ENCODE measurements at regions not wholly inside any gene's neighbourhood (a gene's known extent, or its start where the extent isn't known, plus 50 kb on each side); places are given as distances from the start of the nearest gene placed in this dataset.

DNA sequence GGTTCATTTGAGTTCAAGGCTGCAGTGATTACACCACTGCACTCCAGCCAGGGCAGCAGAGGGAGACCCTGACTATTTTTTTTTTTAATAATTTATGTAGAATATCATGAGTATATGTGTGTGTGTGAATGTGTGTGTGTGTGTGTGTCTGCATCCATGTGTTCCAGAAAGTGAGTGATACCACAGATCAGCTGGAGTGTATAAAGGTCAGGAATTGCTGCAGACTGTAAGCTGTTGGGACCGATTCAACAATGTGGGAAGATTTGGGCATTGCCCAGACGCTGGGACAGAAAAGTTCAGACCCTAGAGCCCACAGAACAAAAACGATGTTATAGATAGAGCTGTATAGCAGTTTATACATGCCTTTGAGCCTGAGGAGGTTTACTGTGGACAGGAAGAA, 435.6 kb downstream of the CCSER2 start:
- TF ChIP-seq, protein P1, sequence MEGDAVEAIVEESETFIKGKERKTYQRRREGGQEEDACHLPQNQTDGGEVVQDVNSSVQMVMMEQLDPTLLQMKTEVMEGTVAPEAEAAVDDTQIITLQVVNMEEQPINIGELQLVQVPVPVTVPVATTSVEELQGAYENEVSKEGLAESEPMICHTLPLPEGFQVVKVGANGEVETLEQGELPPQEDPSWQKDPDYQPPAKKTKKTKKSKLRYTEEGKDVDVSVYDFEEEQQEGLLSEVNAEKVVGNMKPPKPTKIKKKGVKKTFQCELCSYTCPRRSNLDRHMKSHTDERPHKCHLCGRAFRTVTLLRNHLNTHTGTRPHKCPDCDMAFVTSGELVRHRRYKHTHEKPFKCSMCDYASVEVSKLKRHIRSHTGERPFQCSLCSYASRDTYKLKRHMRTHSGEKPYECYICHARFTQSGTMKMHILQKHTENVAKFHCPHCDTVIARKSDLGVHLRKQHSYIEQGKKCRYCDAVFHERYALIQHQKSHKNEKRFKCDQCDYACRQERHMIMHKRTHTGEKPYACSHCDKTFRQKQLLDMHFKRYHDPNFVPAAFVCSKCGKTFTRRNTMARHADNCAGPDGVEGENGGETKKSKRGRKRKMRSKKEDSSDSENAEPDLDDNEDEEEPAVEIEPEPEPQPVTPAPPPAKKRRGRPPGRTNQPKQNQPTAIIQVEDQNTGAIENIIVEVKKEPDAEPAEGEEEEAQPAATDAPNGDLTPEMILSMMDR (IDR thresholded peaks at IDR 0.05), result no peak
- TF ChIP-seq EP300 (IDR thresholded peaks at IDR 0.05), result no peak
- no peak for TF ChIP-seq POLR2A (IDR thresholded peaks at IDR 0.05)
- no peak for DNase-seq (ENCODE audit: low spot score in 2 of 2)
- Histone ChIP-seq H3K4me1 (no peaks in the 10 kb centered on the region), H3K4me3 (no peak overlapping the region), H3K27me3 (no peaks in the 10 kb centered on the region), H3K27ac (no peak overlapping the region), H3K36me3 (no peaks in the 10 kb centered on the region), H3K9me3 (peaks cover 0 to 23% (median 0%) of the 10 kb centered on the region in 4 donors)
- WGBS, 2 donors, result 44 to 47% methylated on average over 3 of the region's 3 CpGs

DNA sequence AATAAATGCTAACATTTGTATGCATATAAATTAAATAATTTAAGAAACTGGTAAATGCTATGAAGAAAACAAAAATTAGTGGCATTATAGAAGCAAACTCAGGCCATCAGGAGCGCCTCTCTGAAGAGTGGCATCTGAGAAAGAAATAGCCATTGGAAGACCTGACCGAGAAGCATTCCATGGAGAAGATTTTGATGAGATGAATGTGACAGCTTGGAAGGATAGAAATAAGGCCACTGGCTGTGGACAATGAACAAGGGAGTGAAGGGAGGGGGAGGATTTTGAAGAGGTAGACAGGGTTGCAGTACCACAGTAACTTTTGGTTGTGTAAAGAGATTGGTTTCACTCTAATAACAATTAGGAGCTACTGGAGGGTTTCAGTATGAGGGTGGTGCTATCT, 436.7 kb downstream of the CCSER2 start:
- Histone ChIP-seq H3K4me3 (no peak overlapping the region), H3K36me3 (no peaks in the 10 kb centered on the region), H3K27ac (no peak overlapping the region), H3K4me1 (no peaks in the 10 kb centered on the region), H3K27me3 (no peaks in the 10 kb centered on the region), H3K9me3 (peaks cover 0 to 23% (median 0%) of the 10 kb centered on the region in 4 donors)
- no peak for DNase-seq (ENCODE audit: low spot score in 2 of 2)
- WGBS, 2 donors, result 92 to 93% methylated on average over 2 of the region's 2 CpGs
- no peak for TF ChIP-seq POLR2A (IDR thresholded peaks at IDR 0.05)
- TF ChIP-seq EP300 (IDR thresholded peaks at IDR 0.05), result no peak
- TF ChIP-seq, protein P1 (IDR thresholded peaks at IDR 0.05), result no peak

DNA sequence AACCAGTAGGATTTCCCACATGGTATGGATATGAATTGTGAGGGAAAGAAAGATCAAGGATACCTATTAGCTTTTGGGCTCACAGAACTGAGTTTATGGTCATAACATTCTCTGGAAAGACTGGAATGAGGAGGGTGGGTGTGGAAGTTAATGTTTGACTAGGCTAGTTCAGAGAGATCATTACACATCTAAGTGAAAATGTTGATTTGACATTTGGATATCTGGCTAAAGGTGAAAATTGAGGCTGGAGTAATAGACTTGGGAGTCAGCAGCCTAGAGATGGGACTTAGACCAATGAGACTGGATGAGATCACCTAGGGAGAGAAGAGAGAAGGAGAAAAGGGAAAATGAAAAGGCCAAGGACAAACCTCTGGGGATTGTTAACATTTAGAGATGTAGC, 437.3 kb downstream of the CCSER2 start:
- TF ChIP-seq EP300 (IDR thresholded peaks at IDR 0.05) (no peak), POLR2A (IDR thresholded peaks at IDR 0.05) (no peak)
- TF ChIP-seq, protein P1 (IDR thresholded peaks at IDR 0.05), result no peak
- no peaks in the 10 kb centered on the region for H3K4me1 ChIP-seq
- no peak for DNase-seq (ENCODE audit: low spot score in 2 of 2)
- no peaks in the 10 kb centered on the region for H3K27me3 ChIP-seq
- H3K27ac ChIP-seq, result no peak overlapping the region
- H3K4me3 ChIP-seq, result no peak overlapping the region
- no peaks in the 10 kb centered on the region for H3K36me3 ChIP-seq
- H3K9me3 ChIP-seq, result peaks cover 0 to 23% (median 0%) of the 10 kb centered on the region in 4 donors

DNA sequence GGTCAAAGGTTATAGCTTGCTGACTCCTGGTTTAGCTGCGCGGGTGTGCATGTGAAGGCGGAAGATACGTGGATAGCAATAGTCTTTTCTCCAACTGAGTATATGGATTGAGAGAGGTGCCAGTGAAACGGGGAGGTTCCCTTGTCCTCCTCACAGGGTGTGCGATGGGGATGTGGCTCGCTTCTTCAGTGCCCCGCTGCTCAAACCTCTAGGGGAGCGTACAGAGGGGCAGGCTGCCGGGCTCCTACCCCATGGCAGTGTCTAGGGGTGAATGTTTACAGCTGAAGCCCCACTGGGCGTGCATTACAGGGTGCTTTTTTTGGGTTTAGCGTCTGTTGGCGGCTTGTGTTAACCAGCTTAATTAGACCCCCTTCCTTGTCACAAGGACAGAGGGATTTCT, 438.5 kb downstream of the CCSER2 start:
- Histone ChIP-seq H3K9me3 (peaks cover 0 to 23% (median 0%) of the 10 kb centered on the region in 4 donors), H3K4me1 (no peaks in the 10 kb centered on the region), H3K36me3 (no peaks in the 10 kb centered on the region), H3K4me3 (no peak overlapping the region), H3K27me3 (no peaks in the 10 kb centered on the region), H3K27ac (no peak overlapping the region)
- WGBS, 2 donors, result 92% methylated on average over 13 of the region's 13 CpGs
- DNase-seq (ENCODE audit: low spot score in 2 of 2), result no peak
- no peak for TF ChIP-seq EP300 (IDR thresholded peaks at IDR 0.05)
- TF ChIP-seq POLR2A (IDR thresholded peaks at IDR 0.05), result no peak
- TF ChIP-seq, protein P1 (IDR thresholded peaks at IDR 0.05), result no peak

DNA sequence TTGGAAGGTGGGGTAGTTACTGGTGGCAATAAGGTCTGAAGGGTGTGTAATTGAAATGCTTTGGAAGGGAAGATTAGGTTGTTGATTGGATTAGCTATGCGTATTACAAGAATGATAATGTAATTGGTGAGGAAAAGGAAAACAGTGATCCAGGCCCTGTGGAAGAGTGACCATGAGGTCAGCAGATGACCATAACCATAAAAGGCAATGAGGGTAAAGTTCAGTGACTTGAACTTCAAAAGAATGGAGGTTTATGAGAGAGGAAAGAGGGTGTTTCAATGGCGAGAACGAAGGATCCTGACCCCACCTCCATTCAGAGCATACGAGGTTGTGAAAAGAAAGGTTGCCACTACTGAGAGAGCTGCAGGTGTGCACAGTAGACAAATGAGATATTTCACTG, 439.7 kb downstream of the CCSER2 start:
- no peaks in the 10 kb centered on the region for H3K27me3 ChIP-seq
- no peaks in the 10 kb centered on the region for H3K4me1 ChIP-seq
- WGBS, 2 donors, result 66% methylated on average over 4 of the region's 4 CpGs
- no peak overlapping the region for H3K27ac ChIP-seq
- TF ChIP-seq POLR2A (IDR thresholded peaks at IDR 0.05), result no peak
- no peak for TF ChIP-seq EP300 (IDR thresholded peaks at IDR 0.05)
- TF ChIP-seq, protein P1 (IDR thresholded peaks at IDR 0.05), result no peak
- H3K4me3 ChIP-seq, result no peak overlapping the region
- H3K9me3 ChIP-seq, result peaks cover 0 to 13% (median 0%) of the 10 kb centered on the region in 4 donors
- DNase-seq (ENCODE audit: low spot score in 2 of 2), result no peak
- no peaks in the 10 kb centered on the region for H3K36me3 ChIP-seq
